ENCODE measurements at regions not wholly inside any gene's neighbourhood (a gene's known extent, or its start where the extent isn't known, plus 50 kb on each side); places are given as distances from the start of the nearest gene placed in this dataset.

DNA sequence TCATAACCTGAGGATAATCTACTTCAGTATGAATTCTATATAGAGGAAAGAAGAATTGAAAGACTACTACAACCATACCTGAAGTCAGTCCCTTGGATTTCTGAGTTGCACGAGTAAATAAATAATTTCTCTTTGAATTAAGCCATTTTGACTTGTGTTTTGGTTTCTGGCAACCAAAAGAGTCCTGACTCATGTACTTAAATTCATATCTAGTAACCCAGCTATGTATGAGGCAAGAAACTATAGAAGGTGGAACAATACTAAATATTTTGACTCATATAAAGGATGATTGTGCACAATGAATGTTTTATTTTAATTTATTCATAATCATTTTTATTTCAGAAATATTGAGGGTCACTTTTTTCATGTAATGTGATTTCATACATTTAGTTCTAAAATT lies 276.8 kb downstream of the MEF2C start:
- Histone ChIP-seq H3K4me3 (ENCODE audit: low read depth, low read length) (no peak overlapping the region), H3K4me1 (no peaks in the 10 kb centered on the region), H3K36me3 (ENCODE audit: control insufficient read depth, insufficient read depth, low read length) (no peaks in the 10 kb centered on the region), H3K9me3 (no peaks in the 10 kb centered on the region), H3K27me3 (replicated peaks; ENCODE audit: control insufficient read depth, insufficient read depth, low read length) (no peaks in the 10 kb centered on the region)
- H3K4me1 Mint-ChIP-seq (ENCODE audit: low read depth, unreplicated experiment): no peaks in the 10 kb centered on the region
- no peak for DNase-seq
- TF ChIP-seq, protein P1, sequence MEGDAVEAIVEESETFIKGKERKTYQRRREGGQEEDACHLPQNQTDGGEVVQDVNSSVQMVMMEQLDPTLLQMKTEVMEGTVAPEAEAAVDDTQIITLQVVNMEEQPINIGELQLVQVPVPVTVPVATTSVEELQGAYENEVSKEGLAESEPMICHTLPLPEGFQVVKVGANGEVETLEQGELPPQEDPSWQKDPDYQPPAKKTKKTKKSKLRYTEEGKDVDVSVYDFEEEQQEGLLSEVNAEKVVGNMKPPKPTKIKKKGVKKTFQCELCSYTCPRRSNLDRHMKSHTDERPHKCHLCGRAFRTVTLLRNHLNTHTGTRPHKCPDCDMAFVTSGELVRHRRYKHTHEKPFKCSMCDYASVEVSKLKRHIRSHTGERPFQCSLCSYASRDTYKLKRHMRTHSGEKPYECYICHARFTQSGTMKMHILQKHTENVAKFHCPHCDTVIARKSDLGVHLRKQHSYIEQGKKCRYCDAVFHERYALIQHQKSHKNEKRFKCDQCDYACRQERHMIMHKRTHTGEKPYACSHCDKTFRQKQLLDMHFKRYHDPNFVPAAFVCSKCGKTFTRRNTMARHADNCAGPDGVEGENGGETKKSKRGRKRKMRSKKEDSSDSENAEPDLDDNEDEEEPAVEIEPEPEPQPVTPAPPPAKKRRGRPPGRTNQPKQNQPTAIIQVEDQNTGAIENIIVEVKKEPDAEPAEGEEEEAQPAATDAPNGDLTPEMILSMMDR (IDR thresholded peaks at IDR 0.05; ENCODE audit: insufficient read depth in 1 of 2, low read depth in 1 of 2, low read length in 1 of 2, severe bottlenecking in 1 of 2, unreplicated experiment in 1 of 2): no peak
- H3K36me3 Mint-ChIP-seq (ENCODE audit: insufficient read depth, unreplicated experiment): peaks cover 5% of the 10 kb centered on the region
- POLR2A ChIA-PET: no interaction called here
- CTCF ChIA-PET: no interaction called here
- no peaks in the 10 kb centered on the region for H3K9me3 Mint-ChIP-seq (ENCODE audit: unreplicated experiment)
- H3K27me3 Mint-ChIP-seq (ENCODE audit: insufficient read depth, unreplicated experiment): peaks cover 15% of the 10 kb centered on the region
- H3K27ac Mint-ChIP-seq (ENCODE audit: unreplicated experiment): no peak overlapping the region
- BruUV-seq (replicated peaks): no TSS peak
- intact Hi-C loops (cut with micrococcal nuclease; ENCODE audit: unreplicated experiment): no loop called here
- no peak overlapping the region for H3K4me3 Mint-ChIP-seq (ENCODE audit: unreplicated experiment)

DNA sequence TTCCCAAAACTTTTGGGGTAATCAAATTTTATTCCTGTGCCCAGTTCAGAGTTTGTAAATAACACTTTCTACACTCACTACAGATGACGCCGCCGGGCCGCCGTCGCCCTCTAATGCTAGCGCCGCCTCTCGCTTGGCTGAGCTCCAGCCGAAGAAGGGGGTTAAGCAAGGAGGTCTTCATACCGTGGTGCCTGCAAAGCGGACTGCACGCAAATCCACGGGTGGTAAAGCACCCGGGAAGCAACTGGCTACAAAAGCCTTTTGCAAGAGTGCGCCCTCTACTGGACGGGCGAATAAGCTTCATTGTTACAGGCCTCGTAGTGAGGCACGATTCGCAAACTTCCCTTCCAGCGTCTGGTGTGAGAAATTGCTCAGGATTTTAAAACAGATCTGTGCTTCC lies 280.4 kb downstream of the MEF2C start:
- Histone ChIP-seq H3K9me3 (no peaks in the 10 kb centered on the region), H3K4me1 (no peaks in the 10 kb centered on the region), H3K4me3 (ENCODE audit: low read depth, low read length) (no peak overlapping the region), H3K27me3 (replicated peaks; ENCODE audit: control insufficient read depth, insufficient read depth, low read length) (no peaks in the 10 kb centered on the region), H3K36me3 (ENCODE audit: control insufficient read depth, insufficient read depth, low read length) (no peaks in the 10 kb centered on the region)
- DNase-seq: peak in 1 of 2 experiments; percentile 31
- TF ChIP-seq, protein P1 (IDR thresholded peaks at IDR 0.05; ENCODE audit: insufficient read depth in 1 of 2, low read depth in 1 of 2, low read length in 1 of 2, severe bottlenecking in 1 of 2, unreplicated experiment in 1 of 2): peak; percentile 29 to 62
- no peaks in the 10 kb centered on the region for H3K9me3 Mint-ChIP-seq (ENCODE audit: unreplicated experiment)
- H3K27ac Mint-ChIP-seq (ENCODE audit: unreplicated experiment): no peak overlapping the region
- H3K36me3 Mint-ChIP-seq (ENCODE audit: insufficient read depth, unreplicated experiment): no peaks in the 10 kb centered on the region
- peaks cover 9% of the 10 kb centered on the region for H3K27me3 Mint-ChIP-seq (ENCODE audit: insufficient read depth, unreplicated experiment)
- intact Hi-C loops (cut with micrococcal nuclease; ENCODE audit: unreplicated experiment): no loop called here
- POLR2A ChIA-PET: no interaction called here
- H3K4me3 Mint-ChIP-seq (ENCODE audit: unreplicated experiment): no peak overlapping the region
- H3K4me1 Mint-ChIP-seq (ENCODE audit: low read depth, unreplicated experiment): no peaks in the 10 kb centered on the region
- BruUV-seq (replicated peaks): no TSS peak
- CTCF ChIA-PET: no interaction called here

DNA sequence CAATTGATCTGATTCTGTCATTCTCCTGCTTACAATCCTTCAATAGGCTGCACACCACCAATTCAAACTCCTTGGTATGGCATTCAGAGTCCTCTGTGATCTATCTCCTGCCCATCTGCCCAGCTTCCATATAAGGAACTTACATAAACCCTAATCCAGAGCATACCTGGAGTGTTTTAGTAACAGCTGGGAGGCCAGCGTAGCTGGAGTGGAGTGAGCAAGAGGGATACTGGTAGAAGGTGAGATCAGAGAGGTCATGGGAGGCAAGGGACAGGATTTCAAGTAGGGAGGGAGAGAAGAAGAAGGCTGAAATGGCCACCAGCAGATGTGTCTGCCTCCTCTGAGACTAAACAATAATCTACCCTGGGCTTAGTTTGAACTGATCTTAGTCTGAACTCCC lies 288.5 kb downstream of the MEF2C start:
- CTCF ChIA-PET: no interaction called here
- Histone ChIP-seq H3K4me1 (no peaks in the 10 kb centered on the region), H3K9me3 (no peaks in the 10 kb centered on the region), H3K4me3 (ENCODE audit: low read depth, low read length) (no peak overlapping the region), H3K36me3 (ENCODE audit: control insufficient read depth, insufficient read depth, low read length) (no peaks in the 10 kb centered on the region), H3K27me3 (replicated peaks; ENCODE audit: control insufficient read depth, insufficient read depth, low read length) (no peaks in the 10 kb centered on the region)
- intact Hi-C loops (cut with micrococcal nuclease; ENCODE audit: unreplicated experiment): no loop called here
- POLR2A ChIA-PET: no interaction called here
- no peaks in the 10 kb centered on the region for H3K9me3 Mint-ChIP-seq (ENCODE audit: unreplicated experiment)
- BruUV-seq (replicated peaks): no TSS peak
- H3K27ac Mint-ChIP-seq (ENCODE audit: unreplicated experiment): no peak overlapping the region
- no peak overlapping the region for H3K4me3 Mint-ChIP-seq (ENCODE audit: unreplicated experiment)
- peaks cover 7% of the 10 kb centered on the region for H3K27me3 Mint-ChIP-seq (ENCODE audit: insufficient read depth, unreplicated experiment)
- H3K36me3 Mint-ChIP-seq (ENCODE audit: insufficient read depth, unreplicated experiment): no peaks in the 10 kb centered on the region
- TF ChIP-seq, protein P1 (IDR thresholded peaks at IDR 0.05; ENCODE audit: insufficient read depth in 1 of 2, low read depth in 1 of 2, low read length in 1 of 2, severe bottlenecking in 1 of 2, unreplicated experiment in 1 of 2): no peak
- no peak for DNase-seq
- H3K4me1 Mint-ChIP-seq (ENCODE audit: low read depth, unreplicated experiment): no peaks in the 10 kb centered on the region

All from Caco-2 (cell line).